ENCODE measurements at regions not wholly inside any gene's neighbourhood (a gene's known extent, or its start where the extent isn't known, plus 50 kb on each side); places are given as distances from the start of the nearest gene placed in this dataset.

DNA sequence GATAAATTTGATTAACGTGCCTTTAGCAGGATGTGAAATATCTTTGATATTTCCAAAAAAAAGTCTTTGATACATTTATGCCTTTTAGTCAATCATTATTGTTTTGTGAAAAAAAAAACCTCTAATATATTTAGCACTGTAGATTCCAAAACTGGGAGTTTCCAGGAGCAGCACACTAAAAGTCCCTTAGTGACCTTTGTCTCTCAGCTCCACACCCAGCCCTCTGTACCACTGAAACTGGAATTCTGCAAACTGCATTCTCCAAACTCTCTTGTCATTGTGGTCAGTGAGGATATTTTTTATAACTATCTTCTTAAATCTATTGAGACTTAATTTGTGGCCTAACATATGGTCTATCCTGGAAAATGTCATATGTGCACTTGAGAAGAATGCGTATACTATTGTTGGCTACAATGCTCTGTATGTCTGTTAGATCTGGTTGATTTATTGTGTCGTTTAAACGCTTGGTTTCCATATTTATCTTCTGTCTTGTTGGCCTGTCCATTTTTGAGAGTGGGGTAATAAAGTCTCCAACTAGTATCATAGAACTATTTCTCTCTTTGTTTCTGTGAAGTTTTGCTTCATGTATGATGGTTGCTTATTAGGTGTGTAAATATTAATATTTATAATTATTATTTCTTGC is 73.2 kb upstream of the CNKSR3 start:
- no peaks in the 10 kb centered on the region for H3K79me2 ChIP-seq (ENCODE audit: control insufficient read depth, insufficient read depth, low read length)
- no peak for DNase-seq (ENCODE audit: low read depth, low spot score)
- H4K20me1 ChIP-seq (ENCODE audit: control insufficient read depth, extremely low read depth, insufficient read depth, low read length), result no peaks in the 10 kb centered on the region
- no peak overlapping the region for H3K9ac ChIP-seq (ENCODE audit: control insufficient read depth, extremely low read depth, insufficient read depth, low read length)
- no peaks in the 10 kb centered on the region for H3K27me3 ChIP-seq (ENCODE audit: control insufficient read depth, extremely low read depth, insufficient read depth, low read length)
- no peaks in the 10 kb centered on the region for H3K36me3 ChIP-seq (ENCODE audit: control insufficient read depth in 2 of 2, extremely low read depth in 1 of 2, insufficient read depth in 2 of 2, low read length in 2 of 2)
- peaks cover 14% of the 10 kb centered on the region for H3K4me1 ChIP-seq (ENCODE audit: control insufficient read depth, extremely low read depth, insufficient read depth, low read length)
- no peak overlapping the region for H3K4me2 ChIP-seq (ENCODE audit: control insufficient read depth, extremely low read depth, insufficient read depth, low read depth, low read length)
- H3K9me1 ChIP-seq (ENCODE audit: control insufficient read depth, extremely low read depth, insufficient read depth, low read length), result no peaks in the 10 kb centered on the region
- no peaks in the 10 kb centered on the region for H3K9me3 ChIP-seq (ENCODE audit: control insufficient read depth, low read depth, low read length)
- FAIRE-seq, result no peak
- TF ChIP-seq EZH2 (IDR thresholded peaks at IDR 0.05; ENCODE audit: low read length), result no peak
- TF ChIP-seq, protein P1, sequence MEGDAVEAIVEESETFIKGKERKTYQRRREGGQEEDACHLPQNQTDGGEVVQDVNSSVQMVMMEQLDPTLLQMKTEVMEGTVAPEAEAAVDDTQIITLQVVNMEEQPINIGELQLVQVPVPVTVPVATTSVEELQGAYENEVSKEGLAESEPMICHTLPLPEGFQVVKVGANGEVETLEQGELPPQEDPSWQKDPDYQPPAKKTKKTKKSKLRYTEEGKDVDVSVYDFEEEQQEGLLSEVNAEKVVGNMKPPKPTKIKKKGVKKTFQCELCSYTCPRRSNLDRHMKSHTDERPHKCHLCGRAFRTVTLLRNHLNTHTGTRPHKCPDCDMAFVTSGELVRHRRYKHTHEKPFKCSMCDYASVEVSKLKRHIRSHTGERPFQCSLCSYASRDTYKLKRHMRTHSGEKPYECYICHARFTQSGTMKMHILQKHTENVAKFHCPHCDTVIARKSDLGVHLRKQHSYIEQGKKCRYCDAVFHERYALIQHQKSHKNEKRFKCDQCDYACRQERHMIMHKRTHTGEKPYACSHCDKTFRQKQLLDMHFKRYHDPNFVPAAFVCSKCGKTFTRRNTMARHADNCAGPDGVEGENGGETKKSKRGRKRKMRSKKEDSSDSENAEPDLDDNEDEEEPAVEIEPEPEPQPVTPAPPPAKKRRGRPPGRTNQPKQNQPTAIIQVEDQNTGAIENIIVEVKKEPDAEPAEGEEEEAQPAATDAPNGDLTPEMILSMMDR (optimal IDR thresholded peaks at IDR 0.05 in 1 of 3, IDR thresholded peaks at IDR 0.05 in 1 of 3, conservative IDR thresholded peaks at IDR 0.05 in 1 of 3; ENCODE audit: extremely low read depth in 1 of 3, insufficient read depth in 2 of 3, low read length in 3 of 3), result no peak
- dilution Hi-C loops (cut with MboI; ENCODE audit: extremely low pct_ligation_motif_present, low sequenced_read_pairs), result no loop called here
- no peak overlapping the region for H2AFZ ChIP-seq (ENCODE audit: control insufficient read depth, low read length)
- no peak overlapping the region for H3K27ac ChIP-seq (ENCODE audit: control insufficient read depth, insufficient read depth, low read length)
- H3K4me3 ChIP-seq (ENCODE audit: control insufficient read depth in 2 of 3, extremely low read depth in 1 of 3, insufficient read depth in 2 of 3, low read depth in 1 of 3, low read length in 3 of 3), result no peak overlapping the region

- FAIRE-seq (no peak), DNase-seq (ENCODE audit: low read depth, low spot score) (no peak)
- H3K9me1 ChIP-seq (ENCODE audit: control insufficient read depth, extremely low read depth, insufficient read depth, low read length), result no peaks in the 10 kb centered on the region
- no peaks in the 10 kb centered on the region for H3K9me3 ChIP-seq (ENCODE audit: control insufficient read depth, low read depth, low read length)
- no peaks in the 10 kb centered on the region for H3K79me2 ChIP-seq (ENCODE audit: control insufficient read depth, insufficient read depth, low read length)
- H3K4me3 ChIP-seq (ENCODE audit: control insufficient read depth in 2 of 3, extremely low read depth in 1 of 3, insufficient read depth in 2 of 3, low read depth in 1 of 3, low read length in 3 of 3), result no peak overlapping the region
- no peak overlapping the region for H3K9ac ChIP-seq (ENCODE audit: control insufficient read depth, extremely low read depth, insufficient read depth, low read length)
- H3K36me3 ChIP-seq (ENCODE audit: control insufficient read depth in 2 of 2, extremely low read depth in 1 of 2, insufficient read depth in 2 of 2, low read length in 2 of 2), result no peaks in the 10 kb centered on the region
- H3K4me2 ChIP-seq (ENCODE audit: control insufficient read depth, extremely low read depth, insufficient read depth, low read depth, low read length), result no peak overlapping the region
- no peaks in the 10 kb centered on the region for H3K4me1 ChIP-seq (ENCODE audit: control insufficient read depth, extremely low read depth, insufficient read depth, low read length)
- dilution Hi-C loops (cut with MboI; ENCODE audit: extremely low pct_ligation_motif_present, low sequenced_read_pairs), result no loop called here
- no peak overlapping the region for H3K27ac ChIP-seq (ENCODE audit: control insufficient read depth, insufficient read depth, low read length)
- H3K27me3 ChIP-seq (ENCODE audit: control insufficient read depth, extremely low read depth, insufficient read depth, low read length), result no peaks in the 10 kb centered on the region
- no peak overlapping the region for H2AFZ ChIP-seq (ENCODE audit: control insufficient read depth, low read length)
- no peaks in the 10 kb centered on the region for H4K20me1 ChIP-seq (ENCODE audit: control insufficient read depth, extremely low read depth, insufficient read depth, low read length)
- TF ChIP-seq, protein P1 (optimal IDR thresholded peaks at IDR 0.05 in 1 of 3, IDR thresholded peaks at IDR 0.05 in 1 of 3, conservative IDR thresholded peaks at IDR 0.05 in 1 of 3; ENCODE audit: extremely low read depth in 1 of 3, insufficient read depth in 2 of 3, low read length in 3 of 3), result no peak
- no peak for TF ChIP-seq EZH2 (IDR thresholded peaks at IDR 0.05; ENCODE audit: low read length)
These were observed 80.3 kb upstream of the CNKSR3 start for GRCh38 chr6:154590756-154591155.
